ENCODE measurements at regions not wholly inside any gene's neighbourhood (a gene's known extent, or its start where the extent isn't known, plus 50 kb on each side); places are given as distances from the start of the nearest gene placed in this dataset.

GRCh38 chr9:21653589-21653988, 148.8 kb upstream of the MTAP start:
- no peaks in the 10 kb centered on the region for H3K36me3 Mint-ChIP-seq (ENCODE audit: low read depth)
- TF ChIP-seq CTCF (IDR thresholded peaks at IDR 0.05; ENCODE audit: unreplicated experiment in 3 of 3): no peak
- no peak overlapping the region for H3K4me3 Mint-ChIP-seq
- peaks cover 8% of the 10 kb centered on the region for H3K9me3 Mint-ChIP-seq
- no peak overlapping the region for H3K27ac Mint-ChIP-seq
- no peaks in the 10 kb centered on the region for H3K4me1 Mint-ChIP-seq
- H3K27me3 Mint-ChIP-seq (ENCODE audit: low read depth): peaks cover 4% of the 10 kb centered on the region

GRCh38 chr9:21656776-21657674, 145.4 kb upstream of the MTAP start:
- H3K27ac Mint-ChIP-seq: no peak overlapping the region
- no peaks in the 10 kb centered on the region for H3K9me3 Mint-ChIP-seq
- H3K36me3 Mint-ChIP-seq (ENCODE audit: low read depth): no peaks in the 10 kb centered on the region
- H3K27me3 Mint-ChIP-seq (ENCODE audit: low read depth): peaks cover 4% of the 10 kb centered on the region
- H3K4me1 Mint-ChIP-seq: no peaks in the 10 kb centered on the region
- TF ChIP-seq CTCF (IDR thresholded peaks at IDR 0.05; ENCODE audit: unreplicated experiment in 3 of 3): no peak
- no peak overlapping the region for H3K4me3 Mint-ChIP-seq

DNA sequence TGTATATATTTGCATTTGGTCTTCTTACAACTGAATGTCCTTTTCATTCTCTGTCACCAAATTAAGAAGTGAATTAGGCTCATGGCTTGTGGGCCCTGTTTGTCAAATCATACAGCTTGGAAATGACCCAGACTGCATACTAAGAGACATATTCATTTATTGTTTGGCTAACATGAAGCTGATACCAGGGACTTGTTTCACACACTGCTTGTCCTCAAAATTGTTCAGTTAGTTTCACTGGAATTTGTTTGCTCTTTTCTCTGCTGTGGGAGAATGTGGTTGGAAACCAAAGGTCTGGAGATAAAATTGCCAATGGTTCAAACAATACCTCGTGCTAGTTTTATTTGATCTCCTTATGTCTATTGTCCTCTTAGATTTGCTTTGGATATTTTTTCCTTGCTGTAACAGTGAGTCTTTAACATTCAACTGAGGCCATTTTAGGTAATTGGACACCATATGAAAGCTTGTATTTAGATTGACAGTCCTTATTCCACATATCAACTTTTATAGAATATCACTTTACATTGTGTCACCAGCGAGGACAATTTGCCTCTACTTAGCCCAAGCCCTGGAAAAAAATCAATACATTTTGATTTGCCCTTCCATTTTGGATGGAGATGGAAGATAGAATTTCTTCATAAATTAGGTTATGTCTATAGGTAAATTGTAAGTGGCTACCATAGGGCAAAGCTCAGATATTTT, 144.3 kb upstream of the MTAP start:
- Mint-ChIP-seq H3K36me3 (ENCODE audit: low read depth) (no peaks in the 10 kb centered on the region), H3K4me3 (no peak overlapping the region), H3K27ac (no peak overlapping the region), H3K27me3 (ENCODE audit: low read depth) (peaks cover 4% of the 10 kb centered on the region), H3K9me3 (no peaks in the 10 kb centered on the region), H3K4me1 (no peaks in the 10 kb centered on the region)
- TF ChIP-seq CTCF (IDR thresholded peaks at IDR 0.05; ENCODE audit: unreplicated experiment in 3 of 3): no peak

DNA sequence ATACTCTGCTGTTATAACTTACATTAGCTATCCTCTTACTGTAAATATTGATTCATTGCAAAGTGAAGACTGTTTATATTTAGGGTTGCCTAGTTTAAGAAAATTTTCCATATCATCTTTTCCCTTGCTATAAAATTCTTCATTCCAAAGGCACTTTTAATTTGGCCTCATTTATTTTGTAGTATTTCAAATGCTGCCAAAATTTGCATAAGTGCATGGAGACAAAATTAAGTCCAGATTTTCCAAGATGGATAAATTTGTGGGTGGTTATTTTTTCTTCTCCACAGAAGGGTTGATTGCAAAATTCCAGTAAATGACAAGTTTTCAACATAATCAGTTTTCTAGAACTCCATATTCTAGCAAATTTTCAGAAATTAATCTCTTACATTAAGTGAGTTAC, 141.5 kb upstream of the MTAP start:
- H3K27me3 Mint-ChIP-seq (ENCODE audit: low read depth): no peaks in the 10 kb centered on the region
- TF ChIP-seq CTCF (IDR thresholded peaks at IDR 0.05; ENCODE audit: unreplicated experiment in 3 of 3): no peak
- H3K36me3 Mint-ChIP-seq (ENCODE audit: low read depth): no peaks in the 10 kb centered on the region
- no peaks in the 10 kb centered on the region for H3K4me1 Mint-ChIP-seq
- H3K27ac Mint-ChIP-seq: no peak overlapping the region
- no peak overlapping the region for H3K4me3 Mint-ChIP-seq
- H3K9me3 Mint-ChIP-seq: no peaks in the 10 kb centered on the region

GRCh38 chr9:21661626-21662025, 140.8 kb upstream of the MTAP start:
- Mint-ChIP-seq H3K27me3 (ENCODE audit: low read depth) (no peaks in the 10 kb centered on the region), H3K9me3 (no peaks in the 10 kb centered on the region), H3K4me3 (no peak overlapping the region), H3K27ac (no peak overlapping the region), H3K4me1 (no peaks in the 10 kb centered on the region), H3K36me3 (ENCODE audit: low read depth) (no peaks in the 10 kb centered on the region)
- no peak for TF ChIP-seq CTCF (IDR thresholded peaks at IDR 0.05; ENCODE audit: unreplicated experiment in 3 of 3)
